Neural progenitor cell (in vitro differentiated cells): ENCODE measurements at regions not wholly inside any gene's neighbourhood (a gene's known extent, or its start where the extent isn't known, plus 50 kb on each side); places are given as distances from the start of the nearest gene placed in this dataset.

Experiments
- EZH2 ChIP-seq: fragments of 200-600 bp; sonication (generic); IDR thresholded peaks from 2 replicates; pipeline ENCODE4 v1.6.1; 2017; ENCODE audit warnings: antibody characterized with exemption, mild to moderate bottlenecking, moderate library complexity
- EZH2phosphoT487 ChIP-seq: fragments of 200-600 bp; sonication (generic); IDR thresholded peaks from 2 replicates; pipeline ENCODE4 v1.6.1; 2017; ENCODE audit warnings: antibody characterized with exemption
- TF ChIP-seq, protein P1 (sequence below): fragments of 200-600 bp; sonication (generic); IDR thresholded peaks from 2 replicates; pipeline ENCODE4 v1.5.1; 2017; ENCODE audit warnings: antibody characterized with exemption, mild to moderate bottlenecking

DNA sequence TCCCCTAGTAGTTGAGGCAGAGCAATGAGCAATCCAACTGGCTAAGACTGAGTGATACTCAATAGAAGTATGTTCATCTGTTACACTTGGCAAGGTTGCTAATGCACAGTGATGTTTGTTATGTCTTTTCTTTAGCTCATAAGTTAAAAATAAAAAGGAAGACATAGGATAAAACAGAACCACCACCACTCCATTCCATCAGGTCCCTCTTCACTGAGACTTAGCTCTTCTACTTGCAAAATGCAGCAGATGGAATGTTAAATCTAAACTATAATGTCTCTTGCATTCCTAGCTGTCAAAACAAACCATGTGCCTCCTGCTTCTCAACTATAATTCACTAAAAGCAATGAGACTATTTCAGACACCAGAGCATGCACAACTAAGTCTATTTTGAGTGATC, 265.6 kb upstream of the UBE2E2 start:
- TF ChIP-seq EZH2 (no peak), EZH2phosphoT487 (no peak)
- TF ChIP-seq, protein P1, sequence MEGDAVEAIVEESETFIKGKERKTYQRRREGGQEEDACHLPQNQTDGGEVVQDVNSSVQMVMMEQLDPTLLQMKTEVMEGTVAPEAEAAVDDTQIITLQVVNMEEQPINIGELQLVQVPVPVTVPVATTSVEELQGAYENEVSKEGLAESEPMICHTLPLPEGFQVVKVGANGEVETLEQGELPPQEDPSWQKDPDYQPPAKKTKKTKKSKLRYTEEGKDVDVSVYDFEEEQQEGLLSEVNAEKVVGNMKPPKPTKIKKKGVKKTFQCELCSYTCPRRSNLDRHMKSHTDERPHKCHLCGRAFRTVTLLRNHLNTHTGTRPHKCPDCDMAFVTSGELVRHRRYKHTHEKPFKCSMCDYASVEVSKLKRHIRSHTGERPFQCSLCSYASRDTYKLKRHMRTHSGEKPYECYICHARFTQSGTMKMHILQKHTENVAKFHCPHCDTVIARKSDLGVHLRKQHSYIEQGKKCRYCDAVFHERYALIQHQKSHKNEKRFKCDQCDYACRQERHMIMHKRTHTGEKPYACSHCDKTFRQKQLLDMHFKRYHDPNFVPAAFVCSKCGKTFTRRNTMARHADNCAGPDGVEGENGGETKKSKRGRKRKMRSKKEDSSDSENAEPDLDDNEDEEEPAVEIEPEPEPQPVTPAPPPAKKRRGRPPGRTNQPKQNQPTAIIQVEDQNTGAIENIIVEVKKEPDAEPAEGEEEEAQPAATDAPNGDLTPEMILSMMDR, result no peak
